HG03064 (cell line): ENCODE measurements at regions not wholly inside any gene's neighbourhood (a gene's known extent, or its start where the extent isn't known, plus 50 kb on each side); places are given as distances from the start of the nearest gene placed in this dataset.
"Not testable (repeated sequence)": the region's sequence is repeated elsewhere in the genome, so short reads cannot be mapped to it uniquely, and the experiment has no call there.

Experiments
- ATAC-seq: cut with Tn5 transposase; IDR thresholded peaks from one replicate; pipeline ENCODE4 v1.9.1; 2021; ENCODE audit warnings: low read depth; ENCODE audit not compliant: unreplicated experiment

- no peak for ATAC-seq
Observed at GRCh38 chr2:7728388-7728787, 811.2 kb downstream of the RNF144A start.

- no peak for ATAC-seq
Observed at GRCh38 chr2:7730449-7730848, 813.2 kb downstream of the RNF144A start.

- ATAC-seq, result no peak
Observed at GRCh38 chr2:7730990-7731389, 813.8 kb downstream of the RNF144A start.

DNA sequence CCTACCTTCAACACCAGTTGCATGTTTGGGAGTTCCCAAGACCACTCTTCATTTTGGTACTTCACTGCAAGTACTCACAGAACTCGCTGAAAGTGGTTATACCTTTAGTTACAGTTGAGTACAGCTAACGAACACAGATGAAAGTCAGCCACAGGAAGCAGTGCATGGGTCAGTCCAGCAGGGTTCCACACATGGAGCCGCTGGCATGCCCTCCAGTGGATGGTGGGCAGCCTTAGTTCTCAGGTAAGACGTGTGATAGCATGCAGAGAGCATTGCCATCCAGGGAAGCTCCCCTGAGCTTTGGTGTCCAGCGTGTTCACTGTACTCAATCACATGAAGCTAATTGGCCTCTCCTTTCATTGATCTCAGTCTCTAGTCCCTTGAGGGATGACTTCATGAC lies 815.3 kb downstream of the RNF144A start:
- ATAC-seq, result no peak

- ATAC-seq, result no peak
Observed at GRCh38 chr2:7736646-7737305, 819.6 kb downstream of the RNF144A start.

DNA sequence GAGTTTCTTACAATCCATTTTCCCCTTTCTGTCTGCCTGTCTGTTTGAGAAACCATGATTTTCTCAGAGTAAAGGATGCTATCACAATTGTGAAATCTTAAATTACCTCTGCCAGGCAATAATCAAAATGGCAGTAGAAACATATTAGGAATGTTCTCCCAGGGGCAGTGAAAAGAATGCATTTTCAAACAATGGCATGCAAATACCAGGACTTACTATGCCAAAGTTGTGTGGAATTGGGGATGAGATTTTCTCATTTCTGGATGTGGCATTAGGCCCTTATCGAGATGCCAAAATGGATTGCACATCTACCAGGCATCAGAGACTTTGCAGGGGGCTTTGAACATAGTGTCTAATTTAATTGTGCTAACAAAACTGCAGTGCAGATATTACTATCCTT lies 821.4 kb downstream of the RNF144A start:
- no peak for ATAC-seq

DNA sequence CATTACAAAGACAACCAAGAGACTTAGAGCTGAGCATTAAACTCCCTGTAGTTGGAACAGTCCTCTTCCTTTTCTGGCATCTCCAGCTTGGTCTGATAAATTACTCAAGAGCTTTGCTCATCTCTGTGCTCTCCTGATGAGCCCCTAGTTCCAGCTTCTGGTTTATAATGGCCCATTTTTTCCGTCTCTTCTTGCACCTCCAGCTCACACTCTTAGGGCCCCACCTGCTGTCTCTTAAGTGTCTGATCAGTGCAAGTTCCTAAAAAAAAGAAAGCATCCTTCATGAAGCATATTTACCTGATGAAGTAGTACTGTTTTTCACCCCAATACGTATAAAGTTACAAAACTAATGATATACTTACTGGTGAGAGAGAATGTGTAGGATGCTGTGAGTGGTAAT lies 822.9 kb downstream of the RNF144A start:
- no peak for ATAC-seq

DNA sequence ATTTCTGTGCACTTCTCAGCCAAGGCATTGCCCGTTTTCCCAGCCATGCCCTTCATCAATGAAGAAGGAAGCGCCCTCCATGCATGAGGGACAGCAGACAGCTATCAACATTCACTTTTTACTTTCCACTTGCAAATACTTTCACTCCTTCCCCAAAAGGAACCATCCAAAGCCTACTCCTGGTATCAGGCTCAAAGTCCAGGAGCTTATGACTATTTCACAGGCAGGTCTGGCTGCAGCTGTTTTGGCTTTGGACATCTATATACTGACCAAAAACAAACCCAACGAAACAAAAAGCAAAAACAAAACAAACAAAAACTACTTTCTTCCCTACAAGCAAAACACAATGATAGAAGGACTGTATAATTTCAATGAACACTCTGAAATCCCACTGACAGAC lies 825.1 kb downstream of the RNF144A start:
- no peak for ATAC-seq

DNA sequence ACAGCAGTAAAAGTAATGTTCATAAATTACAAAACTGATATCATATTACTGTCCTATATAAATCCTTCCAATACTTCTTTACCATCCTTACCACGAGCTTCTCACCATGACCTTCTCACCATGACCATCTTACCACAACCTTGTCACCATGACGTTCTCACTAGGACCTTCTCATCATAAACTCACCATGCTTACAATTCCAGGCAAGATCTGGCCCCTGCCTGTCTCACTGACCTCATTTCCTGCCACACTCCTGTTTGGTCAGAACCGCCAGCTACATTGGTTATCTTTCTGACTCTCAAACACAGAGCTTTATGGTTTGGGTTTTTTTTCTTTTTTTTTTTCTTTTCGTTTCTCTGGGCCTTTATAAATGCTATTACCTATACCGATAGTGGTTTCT lies 827.6 kb downstream of the RNF144A start:
- ATAC-seq, result no peak

DNA sequence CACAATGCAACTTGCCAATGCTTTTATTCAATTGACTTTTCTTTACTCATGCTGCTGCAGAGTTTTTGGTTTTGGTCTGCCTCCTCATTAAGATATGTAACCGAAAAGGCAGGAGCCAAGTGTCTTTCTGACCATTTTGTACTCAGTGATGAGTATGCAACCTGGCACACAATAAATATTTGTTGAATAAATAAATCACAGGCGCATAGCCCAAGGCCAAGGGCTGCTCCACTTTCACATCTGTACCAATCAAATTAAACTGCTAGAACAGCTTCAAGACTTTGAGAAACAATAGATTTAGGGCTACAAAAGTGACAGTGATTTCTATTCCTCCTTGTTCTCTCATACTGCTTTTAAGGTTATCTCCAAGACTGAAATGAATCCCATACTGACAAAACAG lies 828.2 kb downstream of the RNF144A start:
- ATAC-seq, result no peak

DNA sequence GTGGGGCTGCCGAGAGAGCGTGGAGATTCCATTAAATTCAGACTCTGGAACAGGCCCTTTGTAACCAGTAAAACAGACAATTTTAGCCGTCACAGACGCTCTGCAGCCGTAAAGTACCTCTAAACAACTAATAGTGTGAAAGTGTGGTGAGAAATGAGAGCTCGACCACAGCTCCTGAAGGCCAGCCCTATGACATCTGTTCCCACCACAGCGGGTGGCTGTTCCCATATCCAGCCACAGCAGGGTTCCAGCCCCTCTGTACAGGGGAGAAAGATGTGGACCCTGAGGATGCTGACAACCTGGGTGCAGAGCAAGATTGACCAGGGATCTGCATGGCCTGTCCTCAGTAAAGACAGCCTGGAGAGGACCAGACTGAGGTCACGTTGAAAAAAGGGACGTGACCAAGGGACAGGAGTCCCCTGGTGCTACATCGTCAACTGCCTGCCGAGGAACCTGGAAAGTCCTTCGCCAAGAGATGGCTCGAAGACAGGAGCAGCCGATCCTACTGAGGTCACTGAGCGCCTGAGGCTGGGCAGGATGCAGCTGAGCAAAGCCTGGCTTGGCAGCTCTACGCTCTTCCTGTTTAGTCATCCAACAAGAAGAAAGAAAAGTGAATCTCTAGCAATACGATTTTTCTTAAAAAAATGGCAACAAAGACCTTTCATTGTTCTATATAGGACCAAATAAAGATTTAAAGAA lies 831.7 kb downstream of the RNF144A start:
- no peak for ATAC-seq

DNA sequence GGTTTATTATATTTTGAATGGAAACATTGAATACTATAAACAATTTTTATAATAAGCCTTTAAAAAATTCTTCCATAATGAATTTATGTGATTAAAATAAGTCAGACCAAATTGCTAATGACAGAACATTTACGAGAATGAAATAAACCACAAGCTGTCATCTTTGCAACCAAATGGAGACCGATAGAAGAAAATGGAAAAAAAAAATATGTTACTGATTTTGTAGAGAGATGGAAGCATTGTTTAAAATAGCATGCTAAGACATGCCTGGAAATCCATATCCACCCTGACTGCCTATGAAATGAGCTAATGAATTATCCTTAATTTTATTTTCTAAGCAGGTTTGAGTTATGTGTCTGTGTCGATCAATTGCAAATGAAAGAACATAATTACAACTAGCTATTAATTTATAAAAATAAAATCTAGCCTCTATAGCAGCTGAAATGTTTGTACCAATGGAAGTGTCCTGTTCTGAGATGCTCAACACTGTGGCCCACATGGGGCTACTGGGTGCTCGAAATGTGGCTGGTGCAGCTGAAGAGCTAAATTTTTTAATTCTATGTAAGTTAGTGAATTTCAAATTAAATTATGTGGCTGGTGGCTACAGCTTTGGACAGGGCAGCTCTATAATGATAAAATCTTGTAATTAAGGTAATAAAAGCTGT lies 832.8 kb downstream of the RNF144A start:
- ATAC-seq, result no peak

DNA sequence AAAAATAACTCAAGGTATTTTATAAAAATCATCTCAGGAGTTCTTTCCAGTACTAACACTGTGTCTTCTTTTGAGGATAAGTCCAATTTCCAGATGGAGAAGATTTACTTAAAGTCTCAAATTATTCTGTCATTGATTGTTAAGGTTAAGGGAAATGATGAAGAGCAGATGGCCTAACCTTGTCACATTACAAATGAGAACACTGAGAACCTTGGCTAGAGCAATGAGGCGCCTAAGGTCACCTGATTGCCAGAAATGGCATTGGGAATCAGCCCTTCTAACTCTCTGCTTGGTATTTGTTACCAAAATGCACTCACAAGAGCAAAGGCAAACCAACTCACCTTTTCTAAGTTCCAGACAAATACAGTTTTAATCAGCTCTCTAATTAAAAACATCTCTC lies 835.1 kb downstream of the RNF144A start:
- no peak for ATAC-seq

DNA sequence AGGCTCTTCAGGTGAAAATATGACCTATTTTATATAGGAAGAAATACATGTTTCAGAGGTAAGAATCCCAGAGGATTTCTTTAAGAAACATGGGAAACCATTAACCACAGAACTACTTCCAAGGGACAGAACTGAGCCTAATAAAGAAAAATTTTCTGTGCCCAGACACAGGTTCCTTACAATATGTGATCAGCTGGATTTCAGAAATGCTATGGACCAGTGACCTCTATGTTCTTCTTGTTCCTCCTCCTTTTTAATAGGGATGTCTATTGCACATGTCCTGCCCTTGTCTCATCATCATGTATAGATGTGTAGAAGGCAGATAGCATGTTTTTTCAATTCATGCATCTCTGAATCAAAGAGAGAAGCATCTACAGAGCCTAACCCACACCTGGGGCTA lies 836.6 kb downstream of the RNF144A start:
- ATAC-seq, result no peak

DNA sequence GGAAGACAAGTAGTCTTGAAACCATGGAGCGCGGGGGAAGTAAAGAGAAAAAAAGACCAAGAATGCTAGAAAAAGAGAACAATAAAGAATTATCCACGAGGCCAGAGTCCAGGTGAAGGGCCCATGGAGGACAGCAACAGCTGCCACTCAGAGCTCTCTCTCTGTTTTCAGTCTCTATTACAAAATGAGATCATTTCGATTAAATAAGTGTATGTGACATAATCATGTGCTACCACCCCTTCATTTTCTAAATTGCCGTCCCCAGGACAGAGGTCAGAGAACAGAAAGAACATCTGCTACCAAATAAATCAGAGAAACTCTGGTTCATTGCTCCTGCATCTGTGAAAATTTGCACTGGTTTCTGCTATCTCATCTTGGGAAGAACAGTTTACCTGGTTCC lies 838.7 kb downstream of the RNF144A start:
- ATAC-seq, result no peak

DNA sequence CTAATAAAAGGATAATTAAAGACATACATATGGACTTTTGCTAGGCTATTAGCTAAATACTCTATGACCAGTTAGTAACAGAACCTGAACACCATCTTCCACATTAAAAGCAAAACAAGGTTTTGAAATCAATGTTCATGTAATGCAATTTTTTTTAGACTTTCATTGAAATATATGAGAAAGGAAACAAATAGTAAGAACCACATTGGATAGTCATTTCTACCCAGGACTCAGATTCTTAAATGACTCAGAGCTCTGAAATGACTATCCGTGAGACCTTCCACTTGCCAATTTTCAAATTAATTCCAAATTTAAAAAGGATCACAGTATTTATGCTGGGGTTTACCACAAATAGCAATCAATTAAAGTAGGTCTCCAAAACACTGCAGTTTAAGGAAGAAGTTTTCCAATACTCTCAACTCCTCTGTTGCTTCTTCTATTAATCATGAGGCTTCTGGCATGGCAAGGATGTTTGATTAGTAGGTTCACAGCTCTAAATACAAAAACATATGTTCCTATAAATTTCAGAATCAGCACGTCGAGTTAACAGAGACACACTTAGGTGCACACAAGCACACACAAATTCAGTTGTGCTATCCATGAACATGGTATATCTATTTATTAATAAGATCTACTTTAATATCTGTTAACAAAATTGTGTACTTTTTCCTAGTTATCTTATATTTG lies 841.0 kb downstream of the RNF144A start:
- ATAC-seq, result peak; percentile 76

DNA sequence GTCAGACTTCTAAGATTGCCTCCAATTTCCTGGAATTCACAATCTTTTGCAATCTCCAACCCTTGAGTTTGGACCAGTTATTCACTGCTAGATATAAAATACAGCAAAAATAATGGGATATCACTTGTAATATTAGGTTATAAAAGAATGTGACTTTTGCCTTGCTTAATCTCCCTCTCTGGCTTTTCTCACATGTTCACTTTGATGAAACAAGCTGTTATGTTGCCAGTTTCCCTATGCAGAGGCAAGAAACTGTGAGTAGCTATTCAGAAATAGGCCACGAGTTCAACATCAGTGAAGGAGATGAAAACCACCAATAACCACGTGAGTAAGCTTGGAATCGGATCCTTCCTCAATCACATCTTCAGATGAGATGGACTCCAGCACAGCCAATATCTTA lies 842.7 kb downstream of the RNF144A start:
- no peak for ATAC-seq

DNA sequence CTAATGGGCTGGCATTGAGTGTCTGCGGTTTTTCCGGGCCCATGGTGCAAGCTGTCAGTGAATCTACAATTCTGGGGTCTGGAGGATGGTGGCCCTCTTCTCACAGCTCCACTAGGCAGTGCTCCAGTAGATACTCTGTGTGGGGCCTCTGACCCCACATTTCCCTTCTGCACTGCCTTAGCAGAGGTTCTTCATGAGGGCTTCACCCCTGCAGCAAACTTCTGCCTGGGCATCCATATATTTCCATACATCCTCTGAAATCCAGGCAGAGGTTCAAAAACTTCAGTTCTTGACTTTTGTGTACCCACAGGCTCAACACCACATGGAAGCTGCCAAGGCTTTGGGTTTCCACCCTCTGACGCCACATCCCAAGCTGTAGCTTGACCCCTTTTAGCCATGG lies 846.2 kb downstream of the RNF144A start:
- not testable (repeated sequence) for ATAC-seq

GRCh38 chr2:7765236-7765635 lies 848.0 kb downstream of the RNF144A start:
- ATAC-seq, result no peak

- ATAC-seq, result no peak
Observed at GRCh38 chr2:7766088-7766722, 849.0 kb downstream of the RNF144A start.

DNA sequence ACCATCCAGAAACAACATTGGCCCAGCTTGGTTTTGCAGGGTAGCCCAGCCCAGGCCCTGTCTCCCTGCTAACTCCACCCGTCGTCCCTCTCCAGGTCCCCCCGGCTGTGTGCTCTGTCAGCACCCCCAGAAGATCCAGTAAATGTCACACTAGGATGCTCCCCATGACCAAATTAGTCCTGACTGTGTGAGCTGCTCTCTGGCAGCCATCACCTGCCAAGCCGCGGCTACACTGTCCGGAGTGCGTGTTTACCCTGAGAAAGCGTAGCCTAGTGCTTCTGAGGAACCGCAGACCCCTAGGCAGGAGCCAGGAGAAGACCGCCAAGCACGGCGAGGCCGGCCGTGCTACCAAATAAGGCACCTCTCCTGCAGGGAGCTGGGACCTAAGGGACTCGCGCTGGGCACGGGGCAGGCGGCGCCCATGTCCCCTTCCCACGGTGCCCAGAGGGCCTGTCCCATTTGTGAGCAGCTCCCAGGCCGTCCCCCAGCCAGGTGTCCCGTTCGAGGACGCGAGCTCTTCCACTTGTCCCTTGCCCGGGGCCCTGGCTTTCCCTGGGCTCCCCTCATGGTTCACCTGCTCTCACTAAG lies 849.9 kb downstream of the RNF144A start:
- ATAC-seq, result no peak
